Peyer's patch (tissue), 4 donors: ENCODE measurements at regions not wholly inside any gene's neighbourhood (a gene's known extent, or its start where the extent isn't known, plus 50 kb on each side); places are given as distances from the start of the nearest gene placed in this dataset.
A peak's percentile ranks its signal among the peaks of the same experiment; 100 is the strongest.

Experiments
- DNase-seq, 3 donors: peaks; one replicate each; pipeline ENCODE4 v3.0.0-alpha.2; 2017 to 2019
- H3K27ac ChIP-seq, 4 donors: fragments of 200-600 bp; sonication (generic); one replicate each; pipeline ENCODE4 v1.5.1; 2016 to 2019
- H3K27me3 ChIP-seq, 2 donors: fragments of 200-600 bp; sonication (generic); one replicate each; pipeline ENCODE4 v1.5.1; 2019
- H3K36me3 ChIP-seq, 3 donors: fragments of 200-600 bp; sonication (generic); one replicate each; pipeline ENCODE4 v1.5.1; 2016 to 2019
- H3K4me1 ChIP-seq, 4 donors: fragments of 200-600 bp; sonication (generic); one replicate each; pipeline ENCODE4 v1.5.1; 2016 to 2019
- H3K4me3 ChIP-seq, 4 donors: fragments of 200-600 bp; sonication (generic); 1 replicate in 3 of 4; 2 replicates in 1 of 4; pipeline ENCODE4 v1.5.1; 2016 to 2019; ENCODE audit warnings: mild to moderate bottlenecking in 1 of 4
- H3K9me3 ChIP-seq, 4 donors: fragments of 200-600 bp; sonication (generic); one replicate each; pipeline ENCODE4 v1.5.1; 2016 to 2019; ENCODE audit warnings: mild to moderate bottlenecking in 1 of 4
- POLR2A ChIP-seq, 2 donors: fragments of 450-650 bp; IDR thresholded peaks; one replicate each; pipeline ENCODE4 v1.5.1; 2017; ENCODE audit warnings: antibody characterized with exemption in 2 of 2, mild to moderate bottlenecking in 2 of 2, moderate library complexity in 2 of 2
- TF ChIP-seq, protein P1 (sequence below), 6 experiments: fragments of 450-650 bp in 4 of 6; fragments of 200-600 bp in 2 of 6; sonication (generic) in 1 of 6; IDR thresholded peaks; one replicate each; pipeline ENCODE4 v1.5.1; 2017 to 2019; ENCODE audit warnings: antibody characterized with exemption in 6 of 6, mild to moderate bottlenecking in 3 of 6, moderate library complexity in 1 of 6

DNA sequence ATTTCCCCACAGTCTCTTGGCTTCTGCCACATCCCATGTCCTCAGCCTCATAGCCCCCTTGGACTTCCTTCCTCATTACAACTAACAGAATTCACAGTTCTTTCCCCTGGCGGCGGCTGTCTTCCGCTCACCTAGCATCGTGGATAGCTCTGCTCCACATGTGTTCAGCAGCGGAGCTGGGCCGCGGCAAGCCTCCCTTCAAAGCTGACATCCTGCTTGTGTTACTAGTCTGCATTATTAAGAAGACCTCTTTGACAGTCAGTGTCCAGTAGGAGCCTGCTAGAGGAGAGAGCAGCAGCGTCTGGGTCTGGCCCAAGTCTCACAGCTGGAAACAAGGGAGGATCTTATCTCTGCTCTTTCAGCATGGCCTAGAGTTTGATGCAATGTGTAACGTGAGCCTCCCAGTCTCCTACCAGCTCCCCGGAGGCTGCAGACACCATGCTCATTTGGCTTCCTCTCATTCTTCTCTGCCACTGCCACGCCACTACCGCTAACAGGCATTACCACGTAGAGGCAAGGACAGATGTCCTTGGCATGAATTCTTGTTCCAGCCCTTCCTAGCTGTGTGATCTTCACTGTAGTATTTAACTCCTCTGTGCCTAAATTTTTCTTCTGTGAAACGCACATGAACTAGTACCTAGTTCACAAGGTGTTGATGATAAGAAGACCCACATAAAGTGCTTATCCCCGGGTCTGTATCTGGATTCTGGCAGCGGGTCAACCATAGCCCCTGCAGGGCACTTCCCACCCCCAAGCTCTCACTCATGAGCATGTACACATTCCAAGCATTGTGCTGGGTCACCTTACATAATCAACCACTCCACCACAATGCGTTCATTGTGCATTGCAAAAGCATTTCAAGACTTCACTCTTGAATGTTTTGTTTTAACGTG is 107.1 kb upstream of the BACH2 start:
- DNase-seq: no peak
- Histone ChIP-seq H3K4me3 (no peak overlapping the region), H3K27me3 (no peaks in the 10 kb centered on the region), H3K9me3 (no peaks in the 10 kb centered on the region), H3K27ac (no peak overlapping the region), H3K4me1 (no peaks in the 10 kb centered on the region), H3K36me3 (no peaks in the 10 kb centered on the region)
- TF ChIP-seq, protein P1, sequence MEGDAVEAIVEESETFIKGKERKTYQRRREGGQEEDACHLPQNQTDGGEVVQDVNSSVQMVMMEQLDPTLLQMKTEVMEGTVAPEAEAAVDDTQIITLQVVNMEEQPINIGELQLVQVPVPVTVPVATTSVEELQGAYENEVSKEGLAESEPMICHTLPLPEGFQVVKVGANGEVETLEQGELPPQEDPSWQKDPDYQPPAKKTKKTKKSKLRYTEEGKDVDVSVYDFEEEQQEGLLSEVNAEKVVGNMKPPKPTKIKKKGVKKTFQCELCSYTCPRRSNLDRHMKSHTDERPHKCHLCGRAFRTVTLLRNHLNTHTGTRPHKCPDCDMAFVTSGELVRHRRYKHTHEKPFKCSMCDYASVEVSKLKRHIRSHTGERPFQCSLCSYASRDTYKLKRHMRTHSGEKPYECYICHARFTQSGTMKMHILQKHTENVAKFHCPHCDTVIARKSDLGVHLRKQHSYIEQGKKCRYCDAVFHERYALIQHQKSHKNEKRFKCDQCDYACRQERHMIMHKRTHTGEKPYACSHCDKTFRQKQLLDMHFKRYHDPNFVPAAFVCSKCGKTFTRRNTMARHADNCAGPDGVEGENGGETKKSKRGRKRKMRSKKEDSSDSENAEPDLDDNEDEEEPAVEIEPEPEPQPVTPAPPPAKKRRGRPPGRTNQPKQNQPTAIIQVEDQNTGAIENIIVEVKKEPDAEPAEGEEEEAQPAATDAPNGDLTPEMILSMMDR (IDR thresholded peaks at IDR 0.05): no peak
- TF ChIP-seq POLR2A (IDR thresholded peaks at IDR 0.05): no peak

DNA sequence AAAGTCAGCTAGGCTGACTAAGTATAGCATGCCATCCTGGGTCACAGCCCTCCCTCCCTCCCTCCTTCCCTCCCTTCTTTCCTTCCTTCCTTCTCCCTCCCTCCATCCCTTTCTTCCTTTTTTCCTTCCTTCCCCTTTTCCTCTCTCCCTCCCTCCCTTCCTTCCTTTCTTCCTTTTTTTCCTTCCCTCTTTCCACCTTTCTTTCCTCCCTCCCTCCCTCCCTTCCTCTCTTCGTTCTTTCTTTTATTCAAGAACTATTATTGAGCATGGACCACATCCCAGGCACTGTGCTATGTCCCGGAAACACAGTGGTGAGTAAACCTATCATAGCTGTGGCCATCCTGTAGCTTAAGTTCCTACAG is 106.2 kb upstream of the BACH2 start:
- no peak overlapping the region for H3K27ac ChIP-seq
- no peaks in the 10 kb centered on the region for H3K27me3 ChIP-seq
- H3K36me3 ChIP-seq: no peaks in the 10 kb centered on the region
- H3K4me3 ChIP-seq: no peak overlapping the region
- no peaks in the 10 kb centered on the region for H3K4me1 ChIP-seq
- no peak for DNase-seq
- no peak for TF ChIP-seq POLR2A (IDR thresholded peaks at IDR 0.05)
- TF ChIP-seq, protein P1 (IDR thresholded peaks at IDR 0.05): no peak
- no peaks in the 10 kb centered on the region for H3K9me3 ChIP-seq

DNA sequence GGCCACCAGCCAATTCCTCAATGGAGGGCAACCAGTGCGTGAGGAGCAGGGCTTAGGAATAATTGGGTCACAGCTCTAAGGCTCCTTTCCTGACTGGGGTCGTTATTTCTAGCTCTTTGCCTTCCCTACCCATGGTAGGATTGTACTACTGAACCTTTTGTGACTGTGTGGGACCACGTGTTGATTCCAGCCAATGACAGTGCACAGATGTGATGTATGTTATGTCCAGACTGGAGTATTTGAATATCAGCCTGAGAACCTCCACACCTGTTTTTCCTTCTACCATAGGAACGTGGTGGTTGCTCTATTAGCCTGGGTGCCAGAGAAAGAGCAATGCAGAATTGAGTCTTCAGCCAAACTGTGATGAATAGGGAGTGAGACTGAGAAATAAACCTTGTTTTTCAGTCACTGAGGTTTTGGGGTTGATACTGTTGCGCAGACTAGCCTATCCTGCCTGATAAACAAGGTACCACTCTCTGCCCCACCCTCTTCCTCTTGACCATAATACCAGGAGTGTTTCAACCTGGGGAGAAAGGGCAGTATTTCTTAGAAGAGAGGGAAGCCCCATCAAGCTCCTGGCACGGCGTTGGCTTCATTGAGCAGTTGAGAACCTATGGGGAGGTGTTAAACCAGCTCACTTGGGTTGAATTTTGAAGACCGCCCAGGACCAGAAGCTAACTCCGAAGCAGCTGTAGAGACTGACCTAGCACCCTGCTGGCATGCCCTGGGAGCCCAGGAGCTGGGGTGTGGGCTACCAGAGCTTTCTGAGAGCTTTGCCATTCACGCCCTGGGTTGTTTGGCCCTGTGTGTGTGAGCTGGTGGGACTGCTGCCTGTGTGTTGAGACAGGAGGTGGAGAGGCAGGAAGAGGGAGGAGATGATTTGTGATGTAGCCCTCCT is 105.5 kb upstream of the BACH2 start:
- Histone ChIP-seq H3K9me3 (no peaks in the 10 kb centered on the region), H3K4me1 (no peaks in the 10 kb centered on the region), H3K36me3 (no peaks in the 10 kb centered on the region), H3K27ac (peak overlapping the region in 1 of 4 donors; percentile 49), H3K27me3 (no peaks in the 10 kb centered on the region), H3K4me3 (no peak overlapping the region)
- DNase-seq: no peak
- TF ChIP-seq, protein P1 (IDR thresholded peaks at IDR 0.05): no peak
- no peak for TF ChIP-seq POLR2A (IDR thresholded peaks at IDR 0.05)

DNA sequence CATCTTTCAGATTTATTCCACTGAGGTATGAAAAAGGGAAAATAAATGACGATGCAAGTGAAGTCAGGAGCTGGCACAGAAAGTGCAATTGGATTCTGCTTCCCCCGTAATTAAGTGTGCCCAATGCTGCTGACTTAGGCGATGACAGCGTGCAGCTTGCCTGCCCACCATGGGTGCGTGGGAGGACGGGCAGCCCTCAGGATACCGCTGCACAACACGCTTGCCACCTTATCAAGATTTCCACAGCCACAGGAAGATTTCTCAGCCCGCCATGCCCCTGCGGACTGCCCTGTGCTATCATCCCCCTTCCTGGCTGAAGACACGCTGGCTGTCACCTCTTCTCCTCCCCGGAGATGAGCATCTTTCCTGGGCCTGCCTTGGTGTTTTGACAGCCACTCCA is 103.3 kb upstream of the BACH2 start:
- H3K4me1 ChIP-seq: no peaks in the 10 kb centered on the region
- H3K27me3 ChIP-seq: no peaks in the 10 kb centered on the region
- no peak overlapping the region for H3K27ac ChIP-seq
- TF ChIP-seq, protein P1 (IDR thresholded peaks at IDR 0.05): no peak
- no peak for TF ChIP-seq POLR2A (IDR thresholded peaks at IDR 0.05)
- no peak overlapping the region for H3K4me3 ChIP-seq
- H3K36me3 ChIP-seq: no peaks in the 10 kb centered on the region
- no peaks in the 10 kb centered on the region for H3K9me3 ChIP-seq
- no peak for DNase-seq

DNA sequence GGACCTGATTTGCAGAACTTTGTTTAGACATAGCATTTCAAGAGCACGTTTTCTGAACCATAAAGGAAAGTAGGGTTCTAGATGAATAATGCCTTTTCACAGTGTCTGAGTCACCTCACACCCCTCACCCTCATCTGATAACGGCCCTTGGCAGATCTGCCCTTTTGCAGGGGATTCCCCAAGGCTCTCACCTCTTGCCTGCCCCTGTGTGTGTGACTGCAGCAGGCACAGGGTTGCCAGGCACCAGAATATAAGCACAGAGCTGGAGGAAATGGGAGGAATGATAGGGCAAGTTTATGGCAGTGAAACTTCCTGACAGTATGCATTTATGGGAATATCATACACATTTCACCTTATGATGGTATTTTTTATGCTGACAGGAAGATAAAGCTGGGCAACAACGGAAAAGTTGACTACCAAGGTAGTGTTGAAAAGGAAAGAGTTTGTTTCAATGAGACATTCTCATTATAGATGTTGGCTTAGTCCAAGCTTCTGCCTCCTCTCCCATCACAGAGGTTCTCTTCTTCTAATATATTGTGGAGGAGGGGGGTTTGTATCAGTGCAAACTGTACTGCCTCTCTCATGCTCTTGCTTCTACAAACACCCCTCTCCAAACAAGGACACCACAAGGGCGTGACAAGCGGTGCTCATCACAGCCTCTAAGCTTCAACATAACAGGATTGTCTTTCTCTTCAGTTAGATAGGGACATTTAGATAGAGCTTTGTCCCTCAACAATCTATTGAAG is 101.5 kb upstream of the BACH2 start:
- H3K4me3 ChIP-seq: no peak overlapping the region
- no peaks in the 10 kb centered on the region for H3K27me3 ChIP-seq
- DNase-seq: no peak
- no peak for TF ChIP-seq POLR2A (IDR thresholded peaks at IDR 0.05)
- TF ChIP-seq, protein P1 (IDR thresholded peaks at IDR 0.05): no peak
- H3K36me3 ChIP-seq: no peaks in the 10 kb centered on the region
- H3K4me1 ChIP-seq: no peaks in the 10 kb centered on the region
- no peaks in the 10 kb centered on the region for H3K9me3 ChIP-seq
- H3K27ac ChIP-seq: no peak overlapping the region
